HG03565 (cell line): ENCODE measurements at regions not wholly inside any gene's neighbourhood (a gene's known extent, or its start where the extent isn't known, plus 50 kb on each side); places are given as distances from the start of the nearest gene placed in this dataset.

Experiments
- ATAC-seq: cut with Tn5 transposase; IDR thresholded peaks from one replicate; pipeline ENCODE4 v1.9.1; 2021; ENCODE audit warnings: mild to moderate bottlenecking, moderate library complexity; ENCODE audit not compliant: unreplicated experiment

DNA sequence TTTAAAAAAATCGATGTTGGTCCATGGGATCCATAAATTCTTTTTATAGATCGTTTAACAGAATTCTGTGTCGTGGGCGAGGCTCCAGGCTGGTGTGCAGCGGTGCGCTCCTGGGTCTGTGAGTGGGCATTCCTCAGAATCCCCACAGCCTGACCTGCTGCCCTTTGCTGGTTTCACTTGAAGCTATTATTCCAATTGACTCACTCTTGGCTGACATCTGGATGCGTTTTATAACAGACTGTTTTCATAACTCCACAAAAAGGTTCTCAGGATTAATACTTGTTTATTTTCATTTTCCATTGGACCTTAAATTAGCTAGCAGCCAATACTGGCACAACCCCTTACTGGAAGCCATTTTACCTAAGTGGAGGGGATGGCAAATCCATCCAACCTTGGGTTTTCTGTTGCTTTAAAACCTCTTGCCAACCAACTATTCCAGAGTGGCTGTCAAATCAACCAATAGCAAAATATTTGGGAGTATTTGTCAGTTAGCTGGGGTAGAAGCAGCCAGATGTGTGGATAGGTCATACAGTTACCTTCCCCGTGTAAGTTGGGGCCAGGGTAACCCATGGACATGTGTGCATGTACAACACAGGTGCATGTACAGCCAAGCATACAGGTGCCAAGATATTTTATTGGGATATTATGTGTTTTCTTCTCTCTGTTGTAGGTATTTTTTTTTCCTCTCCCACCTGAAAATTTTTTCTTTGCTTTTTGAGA is 160.7 kb upstream of the ZNF32 start:
- no peak for ATAC-seq

DNA sequence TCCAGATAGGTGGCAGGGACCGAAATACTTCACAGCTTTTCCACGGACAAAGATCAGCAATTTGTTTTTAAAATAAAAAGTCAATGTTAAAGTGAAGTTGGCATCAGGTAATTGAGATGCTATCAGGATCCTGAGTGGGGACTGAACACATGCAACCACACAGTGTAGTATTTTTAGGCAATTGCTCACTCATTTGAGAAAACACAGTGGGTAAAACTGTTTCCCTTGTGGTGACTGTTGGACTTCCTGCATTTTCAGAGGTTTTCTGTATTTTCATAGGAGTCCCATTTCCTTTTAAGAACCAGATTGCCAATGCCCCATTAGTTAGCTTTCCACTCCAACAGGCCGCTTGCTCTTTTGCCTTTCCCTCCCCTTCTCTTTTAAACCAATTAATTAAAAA is 159.5 kb upstream of the ZNF32 start:
- no peak for ATAC-seq

GRCh38 chr10:43806831-43807640 is 158.4 kb upstream of the ZNF32 start:
- ATAC-seq, result no peak

DNA sequence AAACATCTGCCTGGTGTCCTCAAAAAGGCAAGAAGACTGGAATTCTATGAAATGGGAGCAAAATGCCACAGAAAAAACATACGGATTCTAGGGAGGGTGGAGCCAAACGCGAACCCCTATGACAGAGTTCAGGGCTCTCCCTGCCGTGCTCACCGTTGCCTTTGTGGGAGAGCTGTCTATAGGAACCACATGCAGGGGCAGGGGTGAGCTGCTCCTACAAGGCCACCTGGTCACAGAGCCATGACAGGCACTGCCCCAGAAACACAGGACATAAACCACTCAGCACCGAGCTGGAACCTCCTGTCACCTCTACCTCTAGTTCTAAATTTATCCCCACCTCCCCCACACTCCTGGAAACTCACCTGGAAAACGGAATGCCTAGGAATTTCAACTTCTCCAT is 155.1 kb upstream of the ZNF32 start:
- ATAC-seq, result no peak

- no peak for ATAC-seq
Observed at GRCh38 chr10:43802988-43803696, 154.5 kb upstream of the ZNF32 start.

DNA sequence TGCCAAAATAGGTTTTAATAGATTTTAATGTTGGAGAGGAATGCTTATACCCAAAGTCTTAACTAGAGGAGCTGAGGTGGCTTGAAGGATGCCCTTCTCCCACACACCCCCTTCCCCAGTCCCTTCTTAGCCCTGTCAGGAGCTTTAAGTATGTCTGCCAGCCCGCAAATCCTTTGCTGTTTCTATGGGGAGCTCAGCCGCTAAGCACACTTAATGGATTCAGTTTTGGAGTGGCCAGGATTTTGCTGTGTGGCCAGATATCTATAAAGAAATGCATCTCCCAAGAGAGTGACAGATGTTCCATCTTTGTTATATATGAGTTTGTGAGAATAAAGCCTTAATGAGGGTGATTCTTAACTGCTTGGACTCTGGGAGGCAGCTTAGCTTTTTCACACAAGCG is 152.9 kb upstream of the ZNF32 start:
- ATAC-seq, result no peak

GRCh38 chr10:43801140-43801539 is 152.5 kb upstream of the ZNF32 start:
- no peak for ATAC-seq

DNA sequence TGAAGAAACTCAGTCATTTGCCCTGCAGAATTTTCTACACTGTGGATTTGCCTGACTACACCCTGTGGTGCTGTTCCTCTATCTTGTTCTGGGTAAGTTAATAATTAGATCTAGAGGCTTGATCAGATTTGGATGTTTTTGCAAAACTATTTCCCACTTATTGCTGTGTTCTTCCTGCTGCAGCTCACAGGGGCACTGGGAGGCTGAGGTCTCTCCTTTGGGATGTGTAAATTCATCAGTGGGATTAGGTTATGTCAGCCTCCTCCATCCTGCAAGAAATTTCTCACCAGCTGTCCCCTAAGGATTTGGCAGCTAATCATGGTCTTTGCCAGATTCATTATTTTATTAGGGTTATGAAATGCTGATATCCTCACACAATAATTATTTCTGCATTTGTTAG is 148.1 kb upstream of the ZNF32 start:
- ATAC-seq, result no peak

DNA sequence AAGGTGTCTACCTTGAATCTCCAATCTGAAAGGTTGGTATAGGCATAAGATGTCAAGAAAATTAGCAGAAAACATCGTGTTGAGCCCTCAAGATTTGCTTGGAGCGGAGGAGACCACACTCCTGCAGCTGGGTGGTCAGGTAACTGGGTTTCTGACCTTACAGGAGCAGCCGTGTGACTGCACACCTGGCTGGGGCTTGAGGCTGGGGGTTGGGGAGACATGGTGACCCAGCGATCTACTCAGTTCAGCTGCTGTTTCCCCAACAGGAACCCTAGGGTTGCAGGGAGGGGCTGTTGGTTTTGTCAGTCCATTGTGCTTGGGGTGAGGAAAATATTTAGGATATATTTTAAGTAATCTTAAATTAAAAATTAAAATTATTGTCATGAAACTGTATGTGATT is 147.0 kb upstream of the ZNF32 start:
- no peak for ATAC-seq

DNA sequence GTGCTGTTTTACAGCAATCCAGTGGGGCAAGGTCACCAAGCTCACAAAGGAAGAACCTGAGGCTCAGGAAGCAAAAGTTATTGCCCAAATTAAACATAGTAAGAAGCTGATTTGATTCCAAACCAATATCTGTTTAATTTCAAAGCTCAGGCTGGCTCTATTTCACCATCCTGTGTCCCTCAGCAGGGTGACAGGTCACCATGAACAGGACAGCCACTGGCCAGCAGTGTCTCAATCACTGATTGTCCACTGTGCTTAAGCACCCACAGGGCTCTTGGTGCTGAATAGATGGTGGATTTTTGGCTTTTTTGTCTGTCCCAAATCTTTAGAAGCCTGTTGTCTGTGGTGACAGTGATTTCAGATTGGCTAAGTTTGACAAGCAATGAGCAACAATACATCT is 146.4 kb upstream of the ZNF32 start:
- no peak for ATAC-seq

GRCh38 chr10:43794181-43794815 is 145.6 kb upstream of the ZNF32 start:
- ATAC-seq, result no peak

DNA sequence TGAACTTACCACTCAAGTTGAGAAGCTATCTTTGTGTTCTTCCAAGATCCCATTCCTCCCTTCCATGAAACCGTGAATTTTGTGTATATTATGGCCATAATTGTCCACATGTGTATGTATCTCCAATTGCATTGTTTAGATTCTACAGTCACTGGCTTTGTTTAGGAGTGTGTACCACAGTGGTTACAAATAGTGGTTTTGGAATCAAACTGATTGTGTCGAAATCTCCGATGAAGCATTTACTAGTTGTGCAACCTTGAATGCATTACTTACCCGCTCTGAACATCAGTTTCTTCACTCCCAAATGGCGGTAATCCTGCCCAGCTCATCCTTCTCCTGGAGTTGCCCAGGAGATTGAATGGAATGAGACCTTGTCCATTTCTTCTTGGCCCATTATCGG is 145.0 kb upstream of the ZNF32 start:
- ATAC-seq, result no peak

GRCh38 chr10:43790147-43790546 is 141.5 kb upstream of the ZNF32 start:
- no peak for ATAC-seq

DNA sequence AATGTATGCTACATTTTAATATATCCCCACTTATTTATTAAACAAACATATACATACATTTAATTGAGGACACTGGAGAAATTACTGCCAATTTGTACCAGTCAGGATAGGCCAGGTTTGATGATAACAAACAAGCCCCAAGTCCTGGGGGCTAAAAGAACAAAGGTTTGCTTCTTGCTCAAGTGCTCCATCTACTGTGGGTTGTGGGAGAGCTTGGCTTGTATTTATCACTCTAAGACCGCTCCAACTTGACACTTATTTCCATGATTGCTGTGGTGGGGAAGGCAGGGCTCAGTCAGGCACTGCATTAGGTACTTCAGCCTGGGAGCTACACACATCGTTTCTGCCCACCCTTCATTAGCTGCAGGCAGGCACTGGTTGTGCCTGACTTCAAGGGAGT is 136.6 kb upstream of the ZNF32 start:
- ATAC-seq, result no peak

DNA sequence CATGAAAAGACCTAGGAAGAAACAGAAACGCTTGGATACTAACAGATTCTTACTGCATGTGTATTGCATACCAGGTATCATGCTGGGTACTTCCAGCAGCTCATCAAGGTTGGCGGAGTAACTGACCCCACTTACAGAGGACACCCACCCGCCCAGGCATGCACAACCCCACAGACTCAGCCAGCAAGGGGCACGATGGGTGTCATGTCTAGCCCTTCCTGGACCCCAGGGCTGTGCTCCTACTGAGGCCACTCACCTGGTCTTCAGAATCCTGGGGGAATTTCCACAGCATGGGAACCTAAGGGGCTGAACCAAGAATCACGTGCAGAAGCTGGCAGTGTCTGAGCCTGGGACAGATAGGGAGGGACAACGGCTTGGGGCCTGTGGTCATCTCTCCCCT is 134.1 kb upstream of the ZNF32 start:
- no peak for ATAC-seq

- no peak for ATAC-seq
Observed at GRCh38 chr10:43781480-43782361, 133.0 kb upstream of the ZNF32 start.

- ATAC-seq, result no peak
Observed at GRCh38 chr10:43778571-43778970, 129.9 kb upstream of the ZNF32 start.

DNA sequence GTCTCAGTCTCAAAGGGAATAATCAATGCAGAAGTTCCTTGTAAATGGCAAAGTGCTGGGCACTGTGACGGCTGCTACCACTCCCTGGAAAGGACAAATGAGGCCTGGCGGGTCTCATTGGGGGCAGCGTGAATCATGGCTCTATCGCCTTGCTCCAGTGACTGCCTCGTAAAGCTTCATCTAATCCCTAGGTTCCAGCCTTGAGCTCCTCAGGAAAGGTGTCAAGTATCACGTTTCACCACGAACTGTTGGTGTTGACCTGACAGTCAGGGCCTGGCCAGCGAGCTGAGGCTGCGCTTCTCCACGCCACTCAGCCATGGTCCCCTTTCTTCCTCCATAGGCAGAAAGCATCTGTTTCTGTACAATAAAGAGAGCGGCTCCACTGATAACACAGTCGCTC is 126.7 kb upstream of the ZNF32 start:
- ATAC-seq, result no peak

- ATAC-seq, result no peak
Observed at GRCh38 chr10:43774234-43774769, 125.6 kb upstream of the ZNF32 start.

- no peak for ATAC-seq
Observed at GRCh38 chr10:43773736-43774135, 125.1 kb upstream of the ZNF32 start.
